Stimulated activated CD4-positive, alpha-beta T cell treated with anti-CD3 and anti-CD28 coated beads, Interleukin-15, amount 100 ng/mL, for 1 hour (primary cell): ENCODE measurements at regions not wholly inside any gene's neighbourhood (a gene's known extent, or its start where the extent isn't known, plus 50 kb on each side); places are given as distances from the start of the nearest gene placed in this dataset.
"Not testable (repeated sequence)": the region's sequence is repeated elsewhere in the genome, so short reads cannot be mapped to it uniquely, and the experiment has no call there.

Source experiments
- DNase-seq, 2 donors: peaks; one replicate each; pipeline ENCODE4 v3.0.0-alpha.2; 2020; ENCODE audit warnings: low read depth in 1 of 2, low spot score in 1 of 2

DNA sequence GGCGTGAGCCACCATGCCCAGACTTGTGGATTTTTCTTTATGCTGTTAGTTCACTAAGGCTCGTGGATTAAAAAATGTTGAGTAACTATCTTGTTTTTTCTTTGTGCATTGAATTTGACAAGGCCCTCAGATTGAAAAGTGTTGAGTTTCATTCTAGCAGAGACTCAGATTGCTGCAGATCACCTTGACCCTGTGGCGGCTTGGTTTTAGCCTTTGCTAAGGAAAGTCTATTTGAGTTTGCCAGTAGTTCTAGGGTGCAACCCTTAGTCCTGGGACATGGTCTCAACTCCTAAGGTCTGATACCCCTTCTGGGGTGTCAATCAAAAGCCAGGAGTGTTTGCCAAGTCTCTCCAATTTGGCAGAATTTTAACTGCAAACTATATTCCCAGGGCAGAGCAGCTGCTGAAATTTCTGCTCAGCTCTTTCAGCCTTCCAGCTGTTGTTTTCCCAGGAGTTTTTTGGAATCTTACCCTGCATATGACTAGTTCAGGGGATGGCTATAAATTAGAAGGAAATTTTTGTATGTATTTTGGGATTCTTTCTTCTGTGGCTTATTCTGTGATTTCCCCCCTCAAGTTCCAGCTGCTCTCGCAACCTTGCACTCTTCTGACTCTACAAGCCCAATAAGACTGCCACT, 84.3 kb upstream of the HAND1 start:
- no peak for DNase-seq

DNA sequence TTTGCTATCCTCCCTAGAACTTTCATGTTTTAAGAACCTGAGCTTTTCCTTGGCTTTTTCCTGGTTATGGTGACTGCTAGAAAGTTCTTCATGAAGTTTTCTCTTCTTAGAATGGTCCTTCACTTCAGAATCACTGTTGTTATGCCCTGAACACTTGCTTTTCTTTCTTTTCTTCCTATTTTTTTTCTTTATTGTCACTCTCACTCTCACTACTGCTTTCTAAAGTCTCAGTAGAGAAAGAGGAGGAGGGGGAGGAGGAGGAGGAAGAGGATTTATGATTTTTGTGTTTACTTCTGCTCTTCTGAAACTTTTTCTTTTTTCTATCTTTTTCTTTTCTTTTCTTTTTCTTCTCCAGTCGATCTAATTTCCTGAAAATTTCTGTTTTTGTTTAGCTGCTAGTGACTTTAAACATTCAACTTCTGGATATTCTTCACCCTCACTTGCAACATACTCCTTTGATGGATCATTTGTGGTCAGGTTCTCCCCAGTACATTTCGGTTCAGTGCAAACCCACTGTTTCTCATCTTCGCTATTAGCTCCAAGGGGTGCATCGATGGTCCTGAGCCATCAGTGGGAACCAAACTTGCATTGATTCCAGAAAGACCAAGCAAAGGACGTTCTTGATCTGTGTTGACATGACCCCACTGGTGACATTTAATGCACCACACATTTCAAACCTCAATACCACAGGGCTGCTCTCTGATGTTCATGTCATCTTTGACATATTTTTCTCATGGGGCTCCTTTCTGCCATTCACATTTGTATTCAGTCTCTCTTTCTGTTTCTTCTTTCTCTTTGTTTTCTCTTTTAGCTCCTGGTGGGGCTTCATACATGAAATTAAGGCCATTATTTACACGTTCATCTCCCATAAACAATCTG, 81.6 kb upstream of the HAND1 start:
- no peak for DNase-seq

DNA sequence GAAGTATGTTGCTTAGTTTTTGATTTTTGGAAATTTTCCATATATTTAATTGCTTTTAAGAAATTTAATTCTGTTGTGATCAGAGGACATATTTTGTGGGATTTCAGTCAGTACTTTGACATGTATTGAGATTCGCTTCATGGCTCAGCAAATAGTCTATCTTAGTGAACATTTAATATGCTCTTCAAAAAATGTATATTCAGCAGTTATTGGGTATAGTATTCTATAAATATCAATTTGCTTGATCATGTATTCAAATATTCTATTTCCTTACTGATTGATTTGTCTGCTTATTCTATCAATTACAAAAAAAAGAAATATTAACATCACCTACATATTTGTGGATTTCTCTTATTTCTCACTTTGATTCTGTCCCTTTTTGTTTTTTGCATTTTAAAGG, 79.5 kb upstream of the HAND1 start:
- DNase-seq: no peak

- no peak for DNase-seq
Measured at GRCh38 chr5:154547551-154547950, 69.5 kb upstream of the HAND1 start.

GRCh38 chr5:154546719-154547118, 68.7 kb upstream of the HAND1 start:
- DNase-seq: no peak

- DNase-seq: no peak
Measured at GRCh38 chr5:154544646-154545045, 66.6 kb upstream of the HAND1 start.

DNA sequence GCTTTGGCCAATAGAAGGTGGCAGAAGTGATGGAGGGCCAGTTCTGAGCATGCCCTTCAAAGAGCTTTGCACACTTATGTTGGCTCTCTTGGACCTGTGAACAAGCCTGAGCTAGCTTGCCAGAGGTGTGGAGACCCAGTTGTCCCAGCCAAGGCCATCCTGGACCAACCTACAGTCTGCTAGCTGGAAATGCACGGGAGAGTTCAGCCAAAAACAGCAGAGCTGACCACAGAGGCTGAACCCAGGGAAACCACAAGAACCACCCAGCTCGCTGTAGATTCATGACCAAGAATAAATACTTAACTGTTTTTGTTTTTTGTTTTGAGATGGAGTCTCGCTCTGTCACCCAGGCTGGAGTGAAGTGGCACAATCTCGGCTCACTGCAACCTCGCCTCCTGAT, 65.4 kb upstream of the HAND1 start:
- no peak for DNase-seq

- no peak for DNase-seq
Measured at GRCh38 chr5:154542581-154542980, 64.6 kb upstream of the HAND1 start.

DNA sequence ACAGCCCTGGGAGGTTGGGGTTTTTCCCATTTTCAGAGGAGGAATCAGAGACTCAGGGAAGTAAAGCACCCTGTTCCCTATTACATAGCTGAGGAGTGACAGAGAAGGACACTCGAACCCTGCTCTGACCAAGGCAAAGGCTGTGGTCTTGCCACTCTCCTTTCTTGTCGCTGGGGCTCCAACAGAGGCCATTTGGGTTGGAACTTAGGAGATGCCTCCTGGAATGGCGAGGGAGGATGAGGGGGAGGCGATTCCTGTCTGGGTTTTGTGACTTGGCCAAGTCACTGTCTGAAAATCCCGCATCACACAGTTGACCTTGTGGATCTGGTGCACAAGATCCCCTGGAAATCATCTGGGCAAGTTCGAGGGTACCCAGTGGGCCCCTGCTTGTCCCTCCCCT, 64.0 kb upstream of the HAND1 start:
- no peak for DNase-seq

GRCh38 chr5:154541553-154541952, 63.5 kb upstream of the HAND1 start:
- DNase-seq: no peak

GRCh38 chr5:154540600-154540999, 62.6 kb upstream of the HAND1 start:
- DNase-seq: no peak

DNA sequence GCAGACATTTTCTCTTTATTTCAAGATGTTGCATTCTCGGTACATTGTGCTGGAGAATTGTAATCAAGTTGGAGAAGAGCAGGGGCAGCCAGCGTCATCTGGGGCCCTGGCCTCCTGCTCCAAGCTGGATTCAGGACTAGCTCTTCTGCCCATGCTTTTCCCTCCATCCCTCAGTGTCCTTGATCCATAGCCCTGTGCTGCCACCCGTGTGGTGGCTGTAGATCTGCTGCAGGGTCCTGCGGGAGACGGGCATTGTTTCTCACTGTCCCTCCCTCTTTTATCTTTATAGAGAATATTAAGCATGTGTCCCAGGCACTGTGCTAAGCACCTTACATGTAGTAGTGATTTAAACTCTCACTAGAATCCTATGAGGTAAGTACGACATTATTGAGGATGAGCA, 60.5 kb upstream of the HAND1 start:
- DNase-seq: no peak

GRCh38 chr5:154536439-154536838, 58.4 kb upstream of the HAND1 start:
- not testable (repeated sequence) for DNase-seq

- no peak for DNase-seq
Measured at GRCh38 chr5:154535535-154535934, 57.5 kb upstream of the HAND1 start.

DNA sequence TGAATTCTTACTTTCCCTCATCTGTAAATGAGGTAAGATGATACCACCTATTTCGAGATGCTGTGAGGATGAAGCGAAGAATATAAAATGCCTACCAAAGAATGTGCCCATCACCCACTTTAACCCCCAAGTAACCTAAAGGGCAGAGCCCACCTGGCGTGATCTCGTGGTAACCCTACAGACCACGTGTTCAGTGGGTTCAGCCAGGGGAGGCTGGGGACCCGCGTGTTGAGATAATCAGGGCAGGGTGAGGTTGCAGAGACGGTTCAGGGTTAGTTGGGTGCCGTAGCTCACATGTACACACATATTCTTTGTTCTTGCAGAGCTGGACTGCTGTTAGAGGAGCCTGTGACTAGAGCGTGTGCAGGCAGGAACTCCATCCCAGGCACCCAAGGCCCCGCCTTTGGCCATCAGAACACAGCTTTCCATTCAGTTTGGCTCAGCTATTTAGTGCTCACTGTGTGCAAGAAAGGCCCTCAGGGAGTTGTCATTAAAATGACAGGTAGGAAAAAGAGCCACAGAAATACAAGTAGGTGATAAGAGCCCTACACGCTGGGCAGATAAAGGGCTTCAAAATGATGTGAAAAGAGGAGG, 56.5 kb upstream of the HAND1 start:
- no peak for DNase-seq

DNA sequence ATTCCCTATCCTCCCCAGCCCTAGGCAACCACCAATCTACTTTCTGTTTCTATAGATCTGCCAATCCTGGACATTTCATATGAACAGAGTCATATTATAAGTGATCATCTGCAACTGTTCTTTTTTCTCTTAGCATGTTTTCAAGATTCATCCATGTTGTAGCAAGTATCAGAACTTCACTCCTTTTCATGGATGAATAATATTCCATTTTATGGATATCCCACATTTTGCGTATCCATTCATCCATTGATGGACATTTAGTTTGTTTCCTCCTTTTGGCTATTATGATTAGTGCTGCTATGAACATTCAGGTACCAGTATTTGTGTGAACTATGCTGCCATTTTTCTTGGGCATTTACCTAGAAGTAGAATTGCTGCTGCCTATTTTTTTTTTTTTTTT, 51.3 kb upstream of the HAND1 start:
- DNase-seq: no peak

- DNase-seq: no peak
Measured at GRCh38 chr5:154528005-154528594, 50.1 kb upstream of the HAND1 start.
